HL-60 (cell line): ENCODE measurements at regions not wholly inside any gene's neighbourhood (a gene's known extent, or its start where the extent isn't known, plus 50 kb on each side); places are given as distances from the start of the nearest gene placed in this dataset.

ENCODE experiments used
- DNase-seq, 2 experiments: peaks; one replicate each; pipeline ENCODE4 v3.0.0-alpha.2; 2010 to 2020; ENCODE audit warnings: low read depth in 1 of 2, low spot score in 1 of 2
- H3K27ac ChIP-seq: fragments of 250-450 bp; sonication (Bioruptor Pico); replicated peaks from 2 replicates; pipeline ENCODE4 v1.5.1; 2020; ENCODE audit warnings: mild to moderate bottlenecking, moderate library complexity
- H3K27me3 ChIP-seq: fragments of 250-450 bp; sonication (Bioruptor Pico); 2 replicates; pipeline ENCODE4 v1.5.1; 2021; ENCODE audit warnings: mild to moderate bottlenecking, moderate library complexity; ENCODE audit not compliant: insufficient read depth, poor library complexity, severe bottlenecking
- H3K4me3 ChIP-seq: replicated peaks from 2 replicates; pipeline ENCODE4 v1.5.1; 2011; ENCODE audit warnings: mild to moderate bottlenecking, control low read depth, low read length; ENCODE audit not compliant: insufficient read depth
- CTCF ChIP-seq: IDR thresholded peaks from one replicate; pipeline ENCODE4 v1.5.1; 2011; ENCODE audit warnings: low read length, control low read depth, inconsistent platforms; ENCODE audit not compliant: insufficient read depth
- GABPA ChIP-seq: IDR thresholded peaks from 2 replicates; pipeline ENCODE4 v1.6.1; 2012; ENCODE audit warnings: low read depth
- POLR2AphosphoS5 ChIP-seq: IDR thresholded peaks from 2 replicates; pipeline ENCODE4 v1.6.1; 2012; ENCODE audit warnings: low read depth
- REST ChIP-seq: IDR thresholded peaks from 2 replicates; pipeline ENCODE4 v1.6.1; 2012; ENCODE audit warnings: low read depth; ENCODE audit not compliant: insufficient replicate concordance
- SPI1 ChIP-seq: IDR thresholded peaks from 2 replicates; pipeline ENCODE4 v1.6.1; 2012; ENCODE audit warnings: low read depth, mild to moderate bottlenecking, borderline replicate concordance

- TF ChIP-seq GABPA (no peak), REST (no peak), CTCF (no peak), POLR2AphosphoS5 (no peak), SPI1 (no peak)
- DNase-seq = no peak
- Histone ChIP-seq H3K4me3 (no peak overlapping the region), H3K27ac (no peak overlapping the region), H3K27me3 (no peaks in the 10 kb centered on the region)
These were observed 70.6 kb upstream of the ESRRB start for GRCh38 chr14:76305268-76305826.

- Histone ChIP-seq H3K4me3 (no peak overlapping the region), H3K27me3 (no peaks in the 10 kb centered on the region), H3K27ac (no peak overlapping the region)
- TF ChIP-seq SPI1 = no peak
- no peak for TF ChIP-seq POLR2AphosphoS5
- no peak for TF ChIP-seq CTCF
- no peak for TF ChIP-seq GABPA
- no peak for TF ChIP-seq REST
- DNase-seq = no peak
These were observed 69.8 kb upstream of the ESRRB start for GRCh38 chr14:76306131-76306530.

- Histone ChIP-seq H3K27ac (no peak overlapping the region), H3K4me3 (no peak overlapping the region), H3K27me3 (no peaks in the 10 kb centered on the region)
- DNase-seq = no peak
- TF ChIP-seq REST (no peak), SPI1 (no peak), POLR2AphosphoS5 (no peak)
These were observed 67.9 kb upstream of the ESRRB start for GRCh38 chr14:76307786-76308780.
